ENCODE measurements at regions not wholly inside any gene's neighbourhood (a gene's known extent, or its start where the extent isn't known, plus 50 kb on each side); places are given as distances from the start of the nearest gene placed in this dataset.
"Not testable (repeated sequence)": the region's sequence is repeated elsewhere in the genome, so short reads cannot be mapped to it uniquely, and the experiment has no call there.

DNA sequence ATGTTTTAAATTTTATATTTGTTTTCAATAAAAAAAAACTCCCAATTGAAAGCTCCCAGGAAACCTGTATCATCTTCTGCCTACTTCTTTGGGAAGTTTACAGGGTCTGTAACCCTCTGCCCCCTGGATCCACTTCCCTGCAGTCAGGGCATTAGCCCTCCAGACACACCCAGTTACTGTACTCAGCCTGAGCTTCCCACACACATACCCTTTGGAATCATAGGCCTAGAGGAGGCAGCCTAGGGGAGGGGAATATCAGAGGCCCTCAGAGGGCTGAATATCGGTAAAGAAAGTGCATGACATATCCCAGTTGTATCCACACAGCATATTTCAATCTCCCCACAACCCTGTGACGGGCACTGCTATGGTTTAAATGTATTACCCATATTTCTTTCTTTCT lies 56.2 kb upstream of the TFPI start:
- not testable (repeated sequence) for ATAC-seq

- TF ChIP-seq ESRRG (CRISPR knock-in tag; IDR thresholded peaks at IDR 0.05) (no peak), TOX (CRISPR knock-in tag; IDR thresholded peaks at IDR 0.05; ENCODE audit: borderline replicate concordance) (no peak), ZFP3 (CRISPR knock-in tag; IDR thresholded peaks at IDR 0.05) (no peak), SNAI2 (CRISPR knock-in tag; IDR thresholded peaks at IDR 0.05) (no peak), ZC3H10 (CRISPR knock-in tag; IDR thresholded peaks at IDR 0.05) (no peak)
- no peak for ATAC-seq
Observed at GRCh38 chr2:187612857-187613256, 58.6 kb upstream of the TFPI start.

- TF ChIP-seq ZNF8 (CRISPR knock-in tag; IDR thresholded peaks at IDR 0.05) = no peak
- no peak for TF ChIP-seq GLIS3 (CRISPR knock-in tag; IDR thresholded peaks at IDR 0.05)
- TF ChIP-seq ZNF565 (CRISPR knock-in tag; conservative IDR thresholded peaks at IDR 0.05; ENCODE audit: low read depth) = no peak
- TF ChIP-seq, protein P1, sequence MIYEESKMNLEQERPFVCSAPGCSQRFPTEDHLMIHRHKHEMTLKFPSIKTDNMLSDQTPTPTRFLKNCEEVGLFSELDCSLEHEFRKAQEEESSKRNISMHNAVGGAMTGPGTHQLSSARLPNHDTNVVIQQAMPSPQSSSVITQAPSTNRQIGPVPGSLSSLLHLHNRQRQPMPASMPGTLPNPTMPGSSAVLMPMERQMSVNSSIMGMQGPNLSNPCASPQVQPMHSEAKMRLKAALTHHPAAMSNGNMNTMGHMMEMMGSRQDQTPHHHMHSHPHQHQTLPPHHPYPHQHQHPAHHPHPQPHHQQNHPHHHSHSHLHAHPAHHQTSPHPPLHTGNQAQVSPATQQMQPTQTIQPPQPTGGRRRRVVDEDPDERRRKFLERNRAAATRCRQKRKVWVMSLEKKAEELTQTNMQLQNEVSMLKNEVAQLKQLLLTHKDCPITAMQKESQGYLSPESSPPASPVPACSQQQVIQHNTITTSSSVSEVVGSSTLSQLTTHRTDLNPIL (CRISPR knock-in tag; IDR thresholded peaks at IDR 0.05; ENCODE audit: low read depth) = no peak
- TF ChIP-seq BACH2 (CRISPR knock-in tag; IDR thresholded peaks at IDR 0.05; ENCODE audit: borderline replicate concordance) = no peak
- no peak for TF ChIP-seq SNAI2 (CRISPR knock-in tag; IDR thresholded peaks at IDR 0.05)
- peak; percentile 75 for ATAC-seq
Observed at GRCh38 chr2:187614756-187615155, 60.5 kb upstream of the TFPI start.

DNA sequence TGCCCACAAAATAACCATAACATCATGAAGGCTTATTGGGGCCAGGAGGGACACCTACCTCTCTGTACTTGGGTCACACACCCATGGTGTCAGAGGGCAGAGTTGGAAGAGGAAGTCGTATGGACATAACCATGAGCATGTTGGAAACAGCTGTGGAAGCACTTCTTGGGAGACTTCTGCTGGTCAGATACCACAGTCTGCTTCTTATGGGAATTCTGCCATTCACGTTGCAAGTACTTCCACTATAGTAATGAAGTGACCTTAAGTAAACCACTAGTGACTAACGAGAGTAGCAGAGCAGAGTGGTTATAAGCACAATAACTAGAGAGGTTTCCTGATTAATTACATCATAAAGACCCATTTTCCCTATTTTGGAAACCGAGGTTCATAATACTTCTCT lies 61.1 kb upstream of the TFPI start:
- TF ChIP-seq, protein P1 (CRISPR knock-in tag; IDR thresholded peaks at IDR 0.05; ENCODE audit: low read depth) = no peak
- TF ChIP-seq ZNF8 (CRISPR knock-in tag; IDR thresholded peaks at IDR 0.05) (no peak), CSRNP3 (CRISPR knock-in tag; IDR thresholded peaks at IDR 0.05) (no peak), GLIS3 (CRISPR knock-in tag; IDR thresholded peaks at IDR 0.05) (no peak), ISL1 (CRISPR knock-in tag; IDR thresholded peaks at IDR 0.05) (no peak), OSR1 (CRISPR knock-in tag; IDR thresholded peaks at IDR 0.05) (no peak), ZC3H10 (CRISPR knock-in tag; IDR thresholded peaks at IDR 0.05) (no peak), BACH2 (CRISPR knock-in tag; IDR thresholded peaks at IDR 0.05; ENCODE audit: borderline replicate concordance) (no peak), TCF4 (CRISPR knock-in tag; IDR thresholded peaks at IDR 0.05; ENCODE audit: borderline replicate concordance) (no peak), ESRRG (CRISPR knock-in tag; IDR thresholded peaks at IDR 0.05) (no peak), ZNF70 (CRISPR knock-in tag; IDR thresholded peaks at IDR 0.05) (no peak), ZNF565 (CRISPR knock-in tag; conservative IDR thresholded peaks at IDR 0.05; ENCODE audit: low read depth) (no peak), ZFP30 (CRISPR knock-in tag; IDR thresholded peaks at IDR 0.05) (no peak)
- TF ChIP-seq, protein P2, sequence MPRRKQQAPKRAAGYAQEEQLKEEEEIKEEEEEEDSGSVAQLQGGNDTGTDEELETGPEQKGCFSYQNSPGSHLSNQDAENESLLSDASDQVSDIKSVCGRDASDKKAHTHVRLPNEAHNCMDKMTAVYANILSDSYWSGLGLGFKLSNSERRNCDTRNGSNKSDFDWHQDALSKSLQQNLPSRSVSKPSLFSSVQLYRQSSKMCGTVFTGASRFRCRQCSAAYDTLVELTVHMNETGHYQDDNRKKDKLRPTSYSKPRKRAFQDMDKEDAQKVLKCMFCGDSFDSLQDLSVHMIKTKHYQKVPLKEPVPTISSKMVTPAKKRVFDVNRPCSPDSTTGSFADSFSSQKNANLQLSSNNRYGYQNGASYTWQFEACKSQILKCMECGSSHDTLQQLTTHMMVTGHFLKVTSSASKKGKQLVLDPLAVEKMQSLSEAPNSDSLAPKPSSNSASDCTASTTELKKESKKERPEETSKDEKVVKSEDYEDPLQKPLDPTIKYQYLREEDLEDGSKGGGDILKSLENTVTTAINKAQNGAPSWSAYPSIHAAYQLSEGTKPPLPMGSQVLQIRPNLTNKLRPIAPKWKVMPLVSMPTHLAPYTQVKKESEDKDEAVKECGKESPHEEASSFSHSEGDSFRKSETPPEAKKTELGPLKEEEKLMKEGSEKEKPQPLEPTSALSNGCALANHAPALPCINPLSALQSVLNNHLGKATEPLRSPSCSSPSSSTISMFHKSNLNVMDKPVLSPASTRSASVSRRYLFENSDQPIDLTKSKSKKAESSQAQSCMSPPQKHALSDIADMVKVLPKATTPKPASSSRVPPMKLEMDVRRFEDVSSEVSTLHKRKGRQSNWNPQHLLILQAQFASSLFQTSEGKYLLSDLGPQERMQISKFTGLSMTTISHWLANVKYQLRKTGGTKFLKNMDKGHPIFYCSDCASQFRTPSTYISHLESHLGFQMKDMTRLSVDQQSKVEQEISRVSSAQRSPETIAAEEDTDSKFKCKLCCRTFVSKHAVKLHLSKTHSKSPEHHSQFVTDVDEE (CRISPR knock-in tag; IDR thresholded peaks at IDR 0.05) = no peak
- no peak for ATAC-seq

DNA sequence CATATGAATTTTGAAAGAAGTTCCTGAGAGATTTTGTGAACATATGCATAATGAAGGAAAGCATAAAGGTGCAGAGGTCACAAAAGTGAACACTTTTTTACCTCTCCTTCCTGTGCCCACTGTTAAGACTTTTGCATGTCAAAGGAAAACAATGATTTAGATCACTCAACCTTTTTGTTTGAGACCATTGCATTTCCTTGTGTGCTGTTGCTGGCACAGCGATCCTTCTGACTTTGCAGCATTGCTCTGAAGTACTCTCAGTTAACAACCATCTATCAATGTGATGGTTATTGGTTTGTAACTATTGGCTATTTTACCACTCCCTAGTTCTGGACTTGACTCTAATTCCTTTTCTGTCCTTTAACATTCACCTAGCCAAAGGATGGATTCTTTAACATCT lies 61.7 kb upstream of the TFPI start:
- ATAC-seq = no peak
- no peak for TF ChIP-seq ISL1 (CRISPR knock-in tag; IDR thresholded peaks at IDR 0.05)
- TF ChIP-seq PPARA (CRISPR knock-in tag; IDR thresholded peaks at IDR 0.05; ENCODE audit: borderline replicate concordance) = no peak
- no peak for TF ChIP-seq RARB (CRISPR knock-in tag; IDR thresholded peaks at IDR 0.05)
- no peak for TF ChIP-seq ZNF565 (CRISPR knock-in tag; conservative IDR thresholded peaks at IDR 0.05; ENCODE audit: low read depth)
- no peak for TF ChIP-seq ZFP30 (CRISPR knock-in tag; IDR thresholded peaks at IDR 0.05)
- TF ChIP-seq, protein P3, sequence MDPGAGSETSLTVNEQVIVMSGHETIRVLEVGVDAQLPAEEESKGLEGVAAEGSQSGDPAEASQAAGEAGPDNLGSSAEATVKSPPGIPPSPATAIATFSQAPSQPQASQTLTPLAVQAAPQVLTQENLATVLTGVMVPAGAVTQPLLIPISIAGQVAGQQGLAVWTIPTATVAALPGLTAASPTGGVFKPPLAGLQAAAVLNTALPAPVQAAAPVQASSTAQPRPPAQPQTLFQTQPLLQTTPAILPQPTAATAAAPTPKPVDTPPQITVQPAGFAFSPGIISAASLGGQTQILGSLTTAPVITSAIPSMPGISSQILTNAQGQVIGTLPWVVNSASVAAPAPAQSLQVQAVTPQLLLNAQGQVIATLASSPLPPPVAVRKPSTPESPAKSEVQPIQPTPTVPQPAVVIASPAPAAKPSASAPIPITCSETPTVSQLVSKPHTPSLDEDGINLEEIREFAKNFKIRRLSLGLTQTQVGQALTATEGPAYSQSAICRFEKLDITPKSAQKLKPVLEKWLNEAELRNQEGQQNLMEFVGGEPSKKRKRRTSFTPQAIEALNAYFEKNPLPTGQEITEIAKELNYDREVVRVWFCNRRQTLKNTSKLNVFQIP (CRISPR knock-in tag; IDR thresholded peaks at IDR 0.05; ENCODE audit: borderline replicate concordance, low read depth) = no peak
- TF ChIP-seq ESRRG (CRISPR knock-in tag; IDR thresholded peaks at IDR 0.05) = no peak
- TF ChIP-seq ZFP3 (CRISPR knock-in tag; IDR thresholded peaks at IDR 0.05) = no peak
- TF ChIP-seq ARNTL (CRISPR knock-in tag; IDR thresholded peaks at IDR 0.05; ENCODE audit: borderline replicate concordance, low read depth) = no peak
- no peak for TF ChIP-seq SNAI2 (CRISPR knock-in tag; IDR thresholded peaks at IDR 0.05)
- TF ChIP-seq ZNF70 (CRISPR knock-in tag; IDR thresholded peaks at IDR 0.05) = no peak
- no peak for TF ChIP-seq OSR1 (CRISPR knock-in tag; IDR thresholded peaks at IDR 0.05)
- TF ChIP-seq, protein P4, sequence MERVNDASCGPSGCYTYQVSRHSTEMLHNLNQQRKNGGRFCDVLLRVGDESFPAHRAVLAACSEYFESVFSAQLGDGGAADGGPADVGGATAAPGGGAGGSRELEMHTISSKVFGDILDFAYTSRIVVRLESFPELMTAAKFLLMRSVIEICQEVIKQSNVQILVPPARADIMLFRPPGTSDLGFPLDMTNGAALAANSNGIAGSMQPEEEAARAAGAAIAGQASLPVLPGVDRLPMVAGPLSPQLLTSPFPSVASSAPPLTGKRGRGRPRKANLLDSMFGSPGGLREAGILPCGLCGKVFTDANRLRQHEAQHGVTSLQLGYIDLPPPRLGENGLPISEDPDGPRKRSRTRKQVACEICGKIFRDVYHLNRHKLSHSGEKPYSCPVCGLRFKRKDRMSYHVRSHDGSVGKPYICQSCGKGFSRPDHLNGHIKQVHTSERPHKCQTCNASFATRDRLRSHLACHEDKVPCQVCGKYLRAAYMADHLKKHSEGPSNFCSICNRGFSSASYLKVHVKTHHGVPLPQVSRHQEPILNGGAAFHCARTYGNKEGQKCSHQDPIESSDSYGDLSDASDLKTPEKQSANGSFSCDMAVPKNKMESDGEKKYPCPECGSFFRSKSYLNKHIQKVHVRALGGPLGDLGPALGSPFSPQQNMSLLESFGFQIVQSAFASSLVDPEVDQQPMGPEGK (CRISPR knock-in tag; IDR thresholded peaks at IDR 0.05; ENCODE audit: borderline replicate concordance) = no peak
- TF ChIP-seq BACH2 (CRISPR knock-in tag; IDR thresholded peaks at IDR 0.05; ENCODE audit: borderline replicate concordance) = no peak
- no peak for TF ChIP-seq GLIS3 (CRISPR knock-in tag; IDR thresholded peaks at IDR 0.05)
- TF ChIP-seq TOX (CRISPR knock-in tag; IDR thresholded peaks at IDR 0.05; ENCODE audit: borderline replicate concordance) = no peak
- TF ChIP-seq, protein P1 (CRISPR knock-in tag; IDR thresholded peaks at IDR 0.05; ENCODE audit: low read depth) = no peak

Measured in SK-N-SH treated with all-trans-retinoic acid at 6 μM for 48 hours (cell line).